HEK293 (cell line): ENCODE measurements at regions not wholly inside any gene's neighbourhood (a gene's known extent, or its start where the extent isn't known, plus 50 kb on each side); places are given as distances from the start of the nearest gene placed in this dataset.

Experiments
- CTCF ChIA-PET: fragments of 350-600 bp; formaldehyde crosslinking; extraction: SDS; loops from one replicate; lab custom pipeline; 2021; ENCODE audit warnings: antibody characterized with exemption; lab: Yijun Ruan, JAX
- POLR2A ChIA-PET: fragments of 300-600 bp; formaldehyde crosslinking; extraction: SDS; loops from one replicate; lab custom pipeline; 2020; ENCODE audit warnings: antibody characterized with exemption, inconsistent platforms; lab: Yijun Ruan, JAX
- H3K27ac ChIP-seq: fragments of 200-500 bp; sonication (Bioruptor generic); 2 replicates; pipeline ENCODE4 v1.5.1; 2014; ENCODE audit warnings: low read depth, low read length, control low read depth, inconsistent platforms; ENCODE audit errors: extremely low read depth
- H3K36me3 ChIP-seq, 2 experiments: fragments of 200-500 bp in 1 of 2; sonication (Bioruptor generic) in 1 of 2; 1 replicate in 1 of 2; 2 replicates in 1 of 2; pipeline ENCODE4 v1.5.1; 2014 to 2017; ENCODE audit warnings: inconsistent platforms in 2 of 2, low read length in 2 of 2; ENCODE audit not compliant: control insufficient read depth in 2 of 2, insufficient read depth in 1 of 2
- H3K4me1 ChIP-seq: fragments of 200-500 bp; sonication (Bioruptor generic); 2 replicates; pipeline ENCODE4 v1.5.1; 2014; ENCODE audit warnings: mild to moderate bottlenecking, low read length, inconsistent platforms; ENCODE audit not compliant: control insufficient read depth, insufficient read depth
- H3K4me3 ChIP-seq: 2 replicates; pipeline ENCODE4 v1.5.1; 2011; ENCODE audit warnings: low read depth, mild to moderate bottlenecking, control low read depth, low read length, moderate library complexity
- H3K9me3 ChIP-seq: fragments of 200-500 bp; sonication (Bioruptor generic); 2 replicates; pipeline ENCODE4 v1.5.1; 2014; ENCODE audit warnings: low read depth, low read length, inconsistent platforms; ENCODE audit not compliant: control insufficient read depth, insufficient read depth
- FEZF1 ChIP-seq: fragments of 450-650 bp; formaldehyde crosslinking; IDR thresholded peaks from 2 replicates; pipeline ENCODE4 v1.5.1; 2016; ENCODE audit warnings: missing biosample characterization, missing genetic modification characterization
- MYNN ChIP-seq: fragments of 450-650 bp; formaldehyde crosslinking; IDR thresholded peaks from 2 replicates; pipeline ENCODE4 v1.5.1; 2016; ENCODE audit warnings: missing biosample characterization, missing genetic modification characterization, borderline replicate concordance
- MZF1 ChIP-seq: fragments of 450-650 bp; formaldehyde crosslinking; IDR thresholded peaks from 2 replicates; pipeline ENCODE4 v1.5.1; 2017; ENCODE audit warnings: missing biosample characterization, missing genetic modification characterization, borderline replicate concordance
- SALL2 ChIP-seq: fragments of 450-650 bp; formaldehyde crosslinking; IDR thresholded peaks from 2 replicates; pipeline ENCODE4 v1.5.0; 2017; ENCODE audit warnings: missing biosample characterization, mild to moderate bottlenecking, missing genetic modification characterization, borderline replicate concordance
- SETDB1 ChIP-seq: IDR thresholded peaks from one replicate; pipeline ENCODE4 v1.6.1; 2017; ENCODE audit warnings: mild to moderate bottlenecking, low read length, moderate library complexity, mixed read lengths; ENCODE audit not compliant: insufficient read length
- ZBTB20 ChIP-seq: fragments of 450-650 bp; formaldehyde crosslinking; IDR thresholded peaks from 2 replicates; pipeline ENCODE4 v1.5.1; 2016; ENCODE audit warnings: missing biosample characterization, missing genetic modification characterization
- ZNF121 ChIP-seq: fragments of 450-650 bp; formaldehyde crosslinking; IDR thresholded peaks from 2 replicates; pipeline ENCODE4 v1.5.1; 2016; ENCODE audit warnings: missing biosample characterization, missing genetic modification characterization
- ZNF175 ChIP-seq: fragments of 450-650 bp; formaldehyde crosslinking; IDR thresholded peaks from 2 replicates; pipeline ENCODE4 v1.5.1; 2016; ENCODE audit warnings: missing biosample characterization, missing genetic modification characterization
- ZNF23 ChIP-seq: fragments of 450-650 bp; formaldehyde crosslinking; IDR thresholded peaks from 2 replicates; pipeline ENCODE4 v1.5.1; 2016; ENCODE audit warnings: missing biosample characterization, missing genetic modification characterization, borderline replicate concordance
- ZNF302 ChIP-seq: fragments of 450-650 bp; formaldehyde crosslinking; IDR thresholded peaks from 2 replicates; pipeline ENCODE4 v1.5.1; 2016; ENCODE audit warnings: missing biosample characterization, missing genetic modification characterization, low read depth
- ZNF350 ChIP-seq: fragments of 450-650 bp; formaldehyde crosslinking; IDR thresholded peaks from 2 replicates; pipeline ENCODE4 v1.5.0; 2017; ENCODE audit warnings: missing biosample characterization, mild to moderate bottlenecking, missing genetic modification characterization
- ZNF37A ChIP-seq: fragments of 450-650 bp; IDR thresholded peaks from 2 replicates; pipeline ENCODE4 v1.5.1; 2018; ENCODE audit warnings: missing biosample characterization, missing genetic modification characterization
- ZNF433 ChIP-seq: fragments of 450-650 bp; formaldehyde crosslinking; IDR thresholded peaks from 2 replicates; pipeline ENCODE4 v1.5.1; 2016; ENCODE audit warnings: missing biosample characterization, missing genetic modification characterization, low read depth
- ZNF514 ChIP-seq: fragments of 450-650 bp; formaldehyde crosslinking; IDR thresholded peaks from 2 replicates; pipeline ENCODE4 v1.5.1; 2016; ENCODE audit warnings: missing biosample characterization, missing genetic modification characterization
- ZNF558 ChIP-seq: fragments of 450-650 bp; formaldehyde crosslinking; IDR thresholded peaks from 2 replicates; pipeline ENCODE4 v1.5.1; 2016; ENCODE audit warnings: missing biosample characterization, missing genetic modification characterization
- ZNF560 ChIP-seq: fragments of 450-650 bp; formaldehyde crosslinking; IDR thresholded peaks from 2 replicates; pipeline ENCODE4 v1.5.1; 2017; ENCODE audit warnings: missing biosample characterization, missing genetic modification characterization, borderline replicate concordance
- ZNF561 ChIP-seq: fragments of 450-650 bp; IDR thresholded peaks from 2 replicates; pipeline ENCODE4 v1.5.1; 2018; ENCODE audit warnings: missing biosample characterization, missing genetic modification characterization, borderline replicate concordance
- ZNF610 ChIP-seq: fragments of 450-650 bp; formaldehyde crosslinking; IDR thresholded peaks from 2 replicates; pipeline ENCODE4 v1.5.1; 2016; ENCODE audit warnings: missing biosample characterization, missing genetic modification characterization, borderline replicate concordance
- ZNF707 ChIP-seq: fragments of 450-650 bp; formaldehyde crosslinking; IDR thresholded peaks from 2 replicates; pipeline ENCODE4 v1.5.1; 2016; ENCODE audit warnings: missing biosample characterization, missing genetic modification characterization
- ZNF843 ChIP-seq: fragments of 450-650 bp; formaldehyde crosslinking; IDR thresholded peaks from 2 replicates; pipeline ENCODE4 v1.5.1; 2016; ENCODE audit warnings: missing biosample characterization, missing genetic modification characterization
- ZXDB ChIP-seq: fragments of 450-650 bp; formaldehyde crosslinking; IDR thresholded peaks from 2 replicates; pipeline ENCODE4 v1.5.1; 2016; ENCODE audit warnings: missing biosample characterization, missing genetic modification characterization
- TF ChIP-seq, protein P1 (sequence below): fragments of 450-650 bp; formaldehyde crosslinking; IDR thresholded peaks from 2 replicates; pipeline ENCODE4 v1.5.0; 2017; ENCODE audit warnings: missing biosample characterization, missing genetic modification characterization, borderline replicate concordance
- TF ChIP-seq, protein P2 (sequence below): fragments of 450-650 bp; formaldehyde crosslinking; IDR thresholded peaks from 2 replicates; pipeline ENCODE4 v1.5.1; 2016; ENCODE audit warnings: missing biosample characterization, missing genetic modification characterization
- TF ChIP-seq, protein P3 (sequence below): fragments of 450-650 bp; formaldehyde crosslinking; IDR thresholded peaks from 2 replicates; pipeline ENCODE4 v1.5.1; 2017; ENCODE audit warnings: missing biosample characterization, missing genetic modification characterization

DNA sequence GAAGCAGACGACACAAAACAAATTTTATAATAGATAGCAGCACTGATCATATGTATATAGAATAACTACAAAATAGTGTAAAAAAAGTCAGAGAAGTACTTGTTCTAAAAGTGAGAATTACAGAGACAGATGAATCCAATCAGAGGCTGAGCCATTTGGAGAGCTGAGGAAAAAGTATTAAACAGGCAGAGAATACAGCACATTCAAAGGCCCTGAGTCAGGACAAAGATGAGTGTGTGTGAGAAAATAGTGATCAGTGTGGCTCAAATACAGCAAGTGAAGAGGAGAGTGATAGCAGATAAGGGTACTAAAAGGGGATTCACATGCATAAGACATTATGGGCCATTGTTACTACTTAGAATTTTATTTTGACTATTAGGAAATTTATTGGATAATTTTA lies 430.6 kb upstream of the BRINP3 start:
- TF ChIP-seq ZNF843 (no peak), ZXDB (no peak), ZNF707 (tag by site-specific recombination) (no peak), ZNF558 (tag by site-specific recombination) (no peak)
- Histone ChIP-seq H3K27ac (no peak overlapping the region), H3K4me3 (no peak overlapping the region), H3K9me3 (no peaks in the 10 kb centered on the region), H3K4me1 (no peaks in the 10 kb centered on the region), H3K36me3 (no peaks in the 10 kb centered on the region)
- ChIA-PET CTCF (no interaction called here), POLR2A (no interaction called here)

DNA sequence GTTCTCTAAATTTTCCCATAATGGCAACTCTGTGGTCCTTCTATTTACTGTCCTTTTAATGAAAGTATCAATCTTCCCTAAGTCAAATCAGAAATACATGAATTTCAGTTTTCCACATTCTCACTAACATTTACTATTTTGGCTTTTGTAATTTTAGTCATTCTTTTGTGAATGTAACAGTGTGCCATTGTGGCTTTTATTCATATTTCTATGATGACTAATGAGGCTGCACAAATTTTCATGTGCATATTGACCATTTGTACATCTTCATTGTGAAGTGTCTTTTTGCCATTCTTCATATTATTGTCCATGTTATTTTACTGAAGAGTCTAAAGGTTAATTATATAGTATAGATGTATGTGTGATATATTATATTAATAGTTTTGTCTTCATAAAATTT lies 431.0 kb upstream of the BRINP3 start:
- Histone ChIP-seq H3K36me3 (no peaks in the 10 kb centered on the region), H3K4me1 (no peaks in the 10 kb centered on the region), H3K4me3 (no peak overlapping the region), H3K9me3 (no peaks in the 10 kb centered on the region), H3K27ac (no peak overlapping the region)
- TF ChIP-seq MYNN (tag by site-specific recombination), result no peak
- TF ChIP-seq, protein P1, sequence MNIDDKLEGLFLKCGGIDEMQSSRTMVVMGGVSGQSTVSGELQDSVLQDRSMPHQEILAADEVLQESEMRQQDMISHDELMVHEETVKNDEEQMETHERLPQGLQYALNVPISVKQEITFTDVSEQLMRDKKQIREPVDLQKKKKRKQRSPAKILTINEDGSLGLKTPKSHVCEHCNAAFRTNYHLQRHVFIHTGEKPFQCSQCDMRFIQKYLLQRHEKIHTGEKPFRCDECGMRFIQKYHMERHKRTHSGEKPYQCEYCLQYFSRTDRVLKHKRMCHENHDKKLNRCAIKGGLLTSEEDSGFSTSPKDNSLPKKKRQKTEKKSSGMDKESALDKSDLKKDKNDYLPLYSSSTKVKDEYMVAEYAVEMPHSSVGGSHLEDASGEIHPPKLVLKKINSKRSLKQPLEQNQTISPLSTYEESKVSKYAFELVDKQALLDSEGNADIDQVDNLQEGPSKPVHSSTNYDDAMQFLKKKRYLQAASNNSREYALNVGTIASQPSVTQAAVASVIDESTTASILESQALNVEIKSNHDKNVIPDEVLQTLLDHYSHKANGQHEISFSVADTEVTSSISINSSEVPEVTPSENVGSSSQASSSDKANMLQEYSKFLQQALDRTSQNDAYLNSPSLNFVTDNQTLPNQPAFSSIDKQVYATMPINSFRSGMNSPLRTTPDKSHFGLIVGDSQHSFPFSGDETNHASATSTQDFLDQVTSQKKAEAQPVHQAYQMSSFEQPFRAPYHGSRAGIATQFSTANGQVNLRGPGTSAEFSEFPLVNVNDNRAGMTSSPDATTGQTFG (tag by site-specific recombination), result no peak
- no peak for TF ChIP-seq ZBTB20
- no peak for TF ChIP-seq SALL2 (tag by site-specific recombination)
- TF ChIP-seq ZNF302 (tag by site-specific recombination), result no peak
- TF ChIP-seq FEZF1 (tag by site-specific recombination), result no peak
- TF ChIP-seq, protein P2, sequence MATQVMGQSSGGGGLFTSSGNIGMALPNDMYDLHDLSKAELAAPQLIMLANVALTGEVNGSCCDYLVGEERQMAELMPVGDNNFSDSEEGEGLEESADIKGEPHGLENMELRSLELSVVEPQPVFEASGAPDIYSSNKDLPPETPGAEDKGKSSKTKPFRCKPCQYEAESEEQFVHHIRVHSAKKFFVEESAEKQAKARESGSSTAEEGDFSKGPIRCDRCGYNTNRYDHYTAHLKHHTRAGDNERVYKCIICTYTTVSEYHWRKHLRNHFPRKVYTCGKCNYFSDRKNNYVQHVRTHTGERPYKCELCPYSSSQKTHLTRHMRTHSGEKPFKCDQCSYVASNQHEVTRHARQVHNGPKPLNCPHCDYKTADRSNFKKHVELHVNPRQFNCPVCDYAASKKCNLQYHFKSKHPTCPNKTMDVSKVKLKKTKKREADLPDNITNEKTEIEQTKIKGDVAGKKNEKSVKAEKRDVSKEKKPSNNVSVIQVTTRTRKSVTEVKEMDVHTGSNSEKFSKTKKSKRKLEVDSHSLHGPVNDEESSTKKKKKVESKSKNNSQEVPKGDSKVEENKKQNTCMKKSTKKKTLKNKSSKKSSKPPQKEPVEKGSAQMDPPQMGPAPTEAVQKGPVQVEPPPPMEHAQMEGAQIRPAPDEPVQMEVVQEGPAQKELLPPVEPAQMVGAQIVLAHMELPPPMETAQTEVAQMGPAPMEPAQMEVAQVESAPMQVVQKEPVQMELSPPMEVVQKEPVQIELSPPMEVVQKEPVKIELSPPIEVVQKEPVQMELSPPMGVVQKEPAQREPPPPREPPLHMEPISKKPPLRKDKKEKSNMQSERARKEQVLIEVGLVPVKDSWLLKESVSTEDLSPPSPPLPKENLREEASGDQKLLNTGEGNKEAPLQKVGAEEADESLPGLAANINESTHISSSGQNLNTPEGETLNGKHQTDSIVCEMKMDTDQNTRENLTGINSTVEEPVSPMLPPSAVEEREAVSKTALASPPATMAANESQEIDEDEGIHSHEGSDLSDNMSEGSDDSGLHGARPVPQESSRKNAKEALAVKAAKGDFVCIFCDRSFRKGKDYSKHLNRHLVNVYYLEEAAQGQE (tag by site-specific recombination), result no peak
- TF ChIP-seq ZNF121 (tag by site-specific recombination), result no peak
- TF ChIP-seq ZNF707 (tag by site-specific recombination), result no peak
- no peak for TF ChIP-seq ZNF23 (tag by site-specific recombination)
- TF ChIP-seq ZNF514, result no peak
- TF ChIP-seq SETDB1, result no peak
- TF ChIP-seq, protein P3, sequence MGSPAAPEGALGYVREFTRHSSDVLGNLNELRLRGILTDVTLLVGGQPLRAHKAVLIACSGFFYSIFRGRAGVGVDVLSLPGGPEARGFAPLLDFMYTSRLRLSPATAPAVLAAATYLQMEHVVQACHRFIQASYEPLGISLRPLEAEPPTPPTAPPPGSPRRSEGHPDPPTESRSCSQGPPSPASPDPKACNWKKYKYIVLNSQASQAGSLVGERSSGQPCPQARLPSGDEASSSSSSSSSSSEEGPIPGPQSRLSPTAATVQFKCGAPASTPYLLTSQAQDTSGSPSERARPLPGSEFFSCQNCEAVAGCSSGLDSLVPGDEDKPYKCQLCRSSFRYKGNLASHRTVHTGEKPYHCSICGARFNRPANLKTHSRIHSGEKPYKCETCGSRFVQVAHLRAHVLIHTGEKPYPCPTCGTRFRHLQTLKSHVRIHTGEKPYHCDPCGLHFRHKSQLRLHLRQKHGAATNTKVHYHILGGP (tag by site-specific recombination), result no peak
- ChIA-PET CTCF (no interaction called here), POLR2A (no interaction called here)

DNA sequence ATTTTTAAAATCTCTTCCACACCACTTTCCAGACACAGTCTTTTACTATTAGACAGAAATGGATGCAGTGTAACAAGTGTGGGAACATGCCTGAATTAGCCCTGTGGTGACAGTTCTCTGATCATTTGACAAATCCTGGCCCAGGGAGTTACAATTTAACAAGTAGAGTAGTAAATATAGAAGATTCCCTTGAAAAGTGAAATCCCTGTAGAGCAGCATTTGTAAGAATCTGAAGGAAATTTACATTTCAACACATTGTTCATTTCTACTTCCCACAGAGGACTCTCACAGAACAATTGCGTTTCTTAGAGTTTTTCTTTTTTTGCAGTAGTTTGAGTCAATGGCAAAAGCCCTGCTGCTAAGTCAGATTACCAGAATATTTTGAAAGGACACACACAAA lies 458.3 kb upstream of the BRINP3 start:
- no peak overlapping the region for H3K4me3 ChIP-seq
- H3K27ac ChIP-seq, result no peak overlapping the region
- H3K36me3 ChIP-seq, result no peaks in the 10 kb centered on the region
- ChIA-PET CTCF (interaction anchor here (0.6 kb wide), 1 partner anchor 138 kb away, joined by 3 read pairs; no protein-coding TSS in a partner anchor), POLR2A (no interaction called here)
- H3K4me1 ChIP-seq, result no peaks in the 10 kb centered on the region
- H3K9me3 ChIP-seq, result no peaks in the 10 kb centered on the region
- TF ChIP-seq ZNF350 (tag by site-specific recombination) (no peak), MZF1 (no peak), ZNF37A (no peak), ZNF610 (tag by site-specific recombination) (no peak), ZNF561 (tag by site-specific recombination) (no peak), ZNF560 (tag by site-specific recombination) (no peak), ZNF433 (tag by site-specific recombination) (no peak), ZNF175 (no peak)
- TF ChIP-seq, protein P1 (tag by site-specific recombination), result no peak
